ENCODE measurements at regions not wholly inside any gene's neighbourhood (a gene's known extent, or its start where the extent isn't known, plus 50 kb on each side); places are given as distances from the start of the nearest gene placed in this dataset.

DNA sequence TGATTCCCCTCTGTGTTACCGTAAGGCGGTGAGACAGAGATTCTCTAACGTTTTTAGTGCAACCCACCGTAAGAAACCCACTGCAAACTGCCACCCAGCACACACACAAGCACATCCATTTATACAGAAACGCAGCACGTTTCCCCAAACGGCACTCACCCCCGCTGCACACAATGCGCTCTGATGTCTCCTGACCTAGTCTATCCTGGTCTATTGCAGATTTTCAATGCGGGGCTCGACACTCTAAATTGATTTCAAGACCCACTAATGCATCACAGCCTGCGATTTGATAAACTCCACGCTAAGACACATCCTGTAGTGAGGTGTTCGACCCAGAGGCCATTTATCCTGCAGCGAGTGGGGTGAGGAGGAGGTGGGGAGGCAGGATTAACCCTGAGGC, 63.7 kb upstream of the SULF2 start:
- no peak overlapping the region for H3K4me3 ChIP-seq
- H3K4me2 ChIP-seq (ENCODE audit: control insufficient read depth, insufficient read depth), result no peak overlapping the region
- no peak overlapping the region for H3K9ac ChIP-seq (ENCODE audit: control insufficient read depth, insufficient read depth, low read length)
- H3K4me1 ChIP-seq (ENCODE audit: control insufficient read depth, insufficient read depth, low read length), result no peaks in the 10 kb centered on the region
- DNase-seq (ENCODE audit: low read depth, low spot score) (no peak), FAIRE-seq (no peak), ATAC-seq (no peak)
- H3K79me2 ChIP-seq (ENCODE audit: control insufficient read depth, insufficient read depth, low read length), result no peaks in the 10 kb centered on the region
- H3K27ac ChIP-seq (ENCODE audit: control insufficient read depth, insufficient read depth), result no peak overlapping the region
- RAD21 ChIA-PET (ENCODE audit: unreplicated experiment), result no interaction called here
- CTCF ChIA-PET, result interaction anchor here (0.6 kb wide), 1 partner anchor 867 kb away, joined by 3 read pairs; no protein-coding TSS in a partner anchor
- no peaks in the 10 kb centered on the region for H4K20me1 ChIP-seq (ENCODE audit: control insufficient read depth, insufficient read depth)
- H2AFZ ChIP-seq (ENCODE audit: control insufficient read depth, low read depth, low read length), result no peak overlapping the region
- WGBS (ENCODE audit: insufficient coverage, insufficient replicate concordance, low lambda C conversion rate, missing lambda C conversion rate), result 66% methylated on average over 15 of the region's 15 CpGs
- POLR2A ChIA-PET, result no interaction called here
- in situ Hi-C loops (cut with MboI) (no loop called here), intact Hi-C loops (cut with micrococcal nuclease; ENCODE audit: unreplicated experiment) (no loop called here)
- BruUV-seq (replicated peaks), result no TSS peak
- no peaks in the 10 kb centered on the region for H3K9me3 ChIP-seq (replicated peaks; ENCODE audit: control insufficient read depth, insufficient read depth, low read length)
- no peaks in the 10 kb centered on the region; a peak in 1 of 4 replicates for H3K27me3 ChIP-seq (replicated peaks in 1 of 2; ENCODE audit: control insufficient read depth in 2 of 2, insufficient read depth in 2 of 2, low read length in 1 of 2)
- H3K36me3 ChIP-seq (ENCODE audit: control insufficient read depth in 2 of 2, insufficient read depth in 2 of 2, low read length in 1 of 2), result no peaks in the 10 kb centered on the region
- SMC1A ChIA-PET (ENCODE audit: uncharacterized antibody, unreplicated experiment), result no interaction called here
- TF ChIP-seq IRF3 (IDR thresholded peaks at IDR 0.05), result no peak
- no peak for TF ChIP-seq KLF5 (IDR thresholded peaks at IDR 0.05; ENCODE audit: partially characterized antibody)
- TF ChIP-seq, protein P1, sequence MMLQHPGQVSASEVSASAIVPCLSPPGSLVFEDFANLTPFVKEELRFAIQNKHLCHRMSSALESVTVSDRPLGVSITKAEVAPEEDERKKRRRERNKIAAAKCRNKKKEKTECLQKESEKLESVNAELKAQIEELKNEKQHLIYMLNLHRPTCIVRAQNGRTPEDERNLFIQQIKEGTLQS (IDR thresholded peaks at IDR 0.05; ENCODE audit: borderline replicate concordance, extremely low read depth, low read depth, low read length), result no peak
- no peak for TF ChIP-seq ZNF687 (IDR thresholded peaks at IDR 0.05)
- TF ChIP-seq HDAC6 (IDR thresholded peaks at IDR 0.05; ENCODE audit: unreplicated experiment), result no peak
- TF ChIP-seq GATAD2B (conservative IDR thresholded peaks at IDR 0.05; ENCODE audit: low read depth), result no peak
- no peak for TF ChIP-seq CTCF (IDR thresholded peaks at IDR 0.05 in 2 of 3, conservative IDR thresholded peaks at IDR 0.05 in 1 of 3; ENCODE audit: control insufficient read depth in 2 of 3, extremely low read depth in 1 of 3, insufficient read depth in 1 of 3, low read depth in 3 of 3, low read length in 3 of 3)
- no peak for TF ChIP-seq SREBF2 (IDR thresholded peaks at IDR 0.05; ENCODE audit: low read length)
- TF ChIP-seq ZSCAN29 (IDR thresholded peaks at IDR 0.05), result no peak
- no peak for TF ChIP-seq CREM (IDR thresholded peaks at IDR 0.05; ENCODE audit: low read depth)
- no peak for TF ChIP-seq USF1 (IDR thresholded peaks at IDR 0.05; ENCODE audit: borderline replicate concordance, extremely low read length, insufficient read depth, low read depth, low read length)
- TF ChIP-seq CHD4 (IDR thresholded peaks at IDR 0.05), result no peak
- TF ChIP-seq ZBTB33 (IDR thresholded peaks at IDR 0.05), result no peak
